Adrenal gland (tissue), 5 donors: ENCODE measurements at regions not wholly inside any gene's neighbourhood (a gene's known extent, or its start where the extent isn't known, plus 50 kb on each side); places are given as distances from the start of the nearest gene placed in this dataset.

Experiments used
- POLR2A ChIP-seq, 2 donors: fragments of 450-650 bp; IDR thresholded peaks; one replicate each; pipeline ENCODE4 v1.6.1; 2017; ENCODE audit warnings: antibody characterized with exemption in 2 of 2, mild to moderate bottlenecking in 2 of 2, moderate library complexity in 1 of 2
- TF ChIP-seq, protein P1 (sequence below), 6 experiments: fragments of 450-650 bp in 4 of 6; fragments of 200-600 bp in 2 of 6; sonication (generic) in 1 of 6; IDR thresholded peaks; 1 replicate in 5 of 6; 2 replicates in 1 of 6; pipeline versions ENCODE4 v1.5.1 to v1.8.0; 2016 to 2021; ENCODE audit warnings: antibody characterized with exemption in 6 of 6, mild to moderate bottlenecking in 2 of 6, moderate library complexity in 1 of 6
- donor health status: DM: no; HTN: no; CAD: no.

DNA sequence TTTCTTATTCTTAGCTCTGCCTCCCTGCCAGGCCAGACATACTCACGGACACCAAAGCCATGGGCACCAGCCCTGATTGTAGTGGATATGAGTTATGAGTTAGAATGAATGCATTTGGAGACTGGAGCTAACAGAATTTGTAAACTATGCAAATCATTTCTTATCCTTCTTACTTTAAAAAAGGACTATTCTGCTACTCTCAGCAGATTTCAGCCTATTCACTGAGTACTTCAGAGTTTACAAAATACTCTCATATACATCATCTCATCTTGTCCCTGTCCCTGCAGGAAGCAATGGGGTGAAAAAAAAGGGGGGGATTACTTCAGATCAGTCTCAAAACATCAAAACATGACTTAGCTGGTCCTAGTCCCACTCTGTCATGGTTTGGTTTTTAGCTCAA lies 541.4 kb upstream of the PLXNA2 start:
- TF ChIP-seq, protein P1, sequence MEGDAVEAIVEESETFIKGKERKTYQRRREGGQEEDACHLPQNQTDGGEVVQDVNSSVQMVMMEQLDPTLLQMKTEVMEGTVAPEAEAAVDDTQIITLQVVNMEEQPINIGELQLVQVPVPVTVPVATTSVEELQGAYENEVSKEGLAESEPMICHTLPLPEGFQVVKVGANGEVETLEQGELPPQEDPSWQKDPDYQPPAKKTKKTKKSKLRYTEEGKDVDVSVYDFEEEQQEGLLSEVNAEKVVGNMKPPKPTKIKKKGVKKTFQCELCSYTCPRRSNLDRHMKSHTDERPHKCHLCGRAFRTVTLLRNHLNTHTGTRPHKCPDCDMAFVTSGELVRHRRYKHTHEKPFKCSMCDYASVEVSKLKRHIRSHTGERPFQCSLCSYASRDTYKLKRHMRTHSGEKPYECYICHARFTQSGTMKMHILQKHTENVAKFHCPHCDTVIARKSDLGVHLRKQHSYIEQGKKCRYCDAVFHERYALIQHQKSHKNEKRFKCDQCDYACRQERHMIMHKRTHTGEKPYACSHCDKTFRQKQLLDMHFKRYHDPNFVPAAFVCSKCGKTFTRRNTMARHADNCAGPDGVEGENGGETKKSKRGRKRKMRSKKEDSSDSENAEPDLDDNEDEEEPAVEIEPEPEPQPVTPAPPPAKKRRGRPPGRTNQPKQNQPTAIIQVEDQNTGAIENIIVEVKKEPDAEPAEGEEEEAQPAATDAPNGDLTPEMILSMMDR (IDR thresholded peaks at IDR 0.05): no peak
- no peak for TF ChIP-seq POLR2A (IDR thresholded peaks at IDR 0.05)
